GM12878 (cell line): ENCODE measurements at regions not wholly inside any gene's neighbourhood (a gene's known extent, or its start where the extent isn't known, plus 50 kb on each side); places are given as distances from the start of the nearest gene placed in this dataset.

ENCODE experiments used
- ATAC-seq: fragments of 200-7000 bp; cut with Tn5 transposase; 3 replicates; pipeline ENCODE4 v1.9.1; 2020; ENCODE audit warnings: mild to moderate bottlenecking, moderate library complexity
- BruUV-seq: library from RNA; stranded (reverse); fragments of 400-500 nt; replicated peaks from 2 replicates; lab custom pipeline; 2021; lab: Mats Ljungman, UMichigan
- CTCF ChIA-PET: fragments of 300-600 bp; sonication (Branson Sonifier 250); formaldehyde crosslinking; extraction: SDS; loops from one replicate; lab custom pipeline; 2021; ENCODE audit warnings: inconsistent platforms; lab: Yijun Ruan, JAX
- POLR2A ChIA-PET: fragments of 350-600 bp; formaldehyde crosslinking; extraction: SDS; loops from one replicate; lab custom pipeline; 2021; ENCODE audit warnings: inconsistent platforms; lab: Charles Lee
- RAD21 ChIA-PET: fragments of 300-600 bp; sonication (Branson Sonifier 250); formaldehyde crosslinking; loops from one replicate; lab custom pipeline; 2023; ENCODE audit warnings: antibody characterized with exemption; ENCODE audit not compliant: unreplicated experiment; lab: Charles Lee
- SMC1A ChIA-PET: fragments of 300-600 bp; sonication (Branson Sonifier 250); formaldehyde crosslinking; loops from one replicate; lab custom pipeline; 2023; ENCODE audit not compliant: unreplicated experiment, uncharacterized antibody; lab: Charles Lee
- DNase-seq: peaks from one replicate; pipeline ENCODE4 v3.0.0-alpha.2; 2011; ENCODE audit warnings: low read depth, low spot score
- FAIRE-seq: peaks from 3 replicates; lab custom pipeline; 2011; peaks lifted over from hg19 to GRCh38; lab: Jason Lieb, UNC
- H2AFZ ChIP-seq: 2 replicates; pipeline ENCODE4 v1.6.0; 2011; ENCODE audit warnings: low read depth, low read length, control low read depth; ENCODE audit not compliant: control insufficient read depth
- H3K27ac ChIP-seq: 2 replicates; pipeline ENCODE4 v1.5.1; 2011; ENCODE audit warnings: control low read depth; ENCODE audit not compliant: control insufficient read depth, insufficient read depth
- H3K27me3 ChIP-seq, 2 experiments: replicated peaks in 1 of 2; 2 replicates each; pipeline versions ENCODE4 v1.6.0 to v1.6.1; 2011; ENCODE audit warnings: low read length in 1 of 2; ENCODE audit not compliant: control insufficient read depth in 2 of 2, insufficient read depth in 2 of 2
- H3K36me3 ChIP-seq, 2 experiments: 2 replicates each; pipeline ENCODE4 v1.5.1; 2011; ENCODE audit warnings: low read length in 1 of 2; ENCODE audit not compliant: control insufficient read depth in 2 of 2, insufficient read depth in 2 of 2
- H3K4me1 ChIP-seq: 2 replicates; pipeline ENCODE4 v1.6.1; 2011; ENCODE audit warnings: mild to moderate bottlenecking, low read length, moderate library complexity, mixed read lengths; ENCODE audit not compliant: control insufficient read depth, insufficient read depth
- H3K4me2 ChIP-seq: 2 replicates; pipeline ENCODE4 v1.6.0; 2011; ENCODE audit warnings: control low read depth; ENCODE audit not compliant: control insufficient read depth, insufficient read depth
- H3K4me3 ChIP-seq: fragments of 200-600 bp; sonication (generic); 2 replicates; pipeline ENCODE4 v1.5.1; 2016
- H3K79me2 ChIP-seq: 2 replicates; pipeline ENCODE4 v1.6.0; 2011; ENCODE audit warnings: low read length; ENCODE audit not compliant: control insufficient read depth, insufficient read depth
- H3K9ac ChIP-seq: 2 replicates; pipeline ENCODE4 v1.8.0; 2011; ENCODE audit warnings: low read length, control low read depth, mixed read lengths; ENCODE audit not compliant: control insufficient read depth, insufficient read depth
- H3K9me3 ChIP-seq: replicated peaks from 3 replicates; pipeline ENCODE4 v1.5.1; 2011; ENCODE audit warnings: mild to moderate bottlenecking, low read length; ENCODE audit not compliant: control insufficient read depth, insufficient read depth
- H4K20me1 ChIP-seq: 2 replicates; pipeline ENCODE4 v1.6.0; 2011; ENCODE audit not compliant: control insufficient read depth, insufficient read depth
- ASH2L ChIP-seq: fragments of 300-600, 200-600 bp; sonication (generic); IDR thresholded peaks from 2 replicates; pipeline ENCODE4 v1.6.1; 2017; ENCODE audit warnings: low read depth, mild to moderate bottlenecking, borderline replicate concordance
- CEBPZ ChIP-seq: fragments of 150-350 bp; IDR thresholded peaks from 2 replicates; pipeline ENCODE4 v1.6.1; 2016; ENCODE audit warnings: low read depth, low read length
- E2F4 ChIP-seq: IDR thresholded peaks from 2 replicates; pipeline ENCODE4 v1.6.1; 2012; ENCODE audit warnings: low read depth, low read length, improper control_type of control experiment
- EED ChIP-seq: sonication (generic); IDR thresholded peaks from 2 replicates; pipeline ENCODE4 v1.6.1; 2016; ENCODE audit warnings: antibody characterized with exemption, low read depth
- GATAD2B ChIP-seq: fragments of 450-650 bp; conservative IDR thresholded peaks from 2 replicates; pipeline ENCODE4 v1.6.1; 2017; ENCODE audit warnings: low read depth, mild to moderate bottlenecking, moderate library complexity
- HDAC6 ChIP-seq: fragments of 200-600 bp; sonication (generic); IDR thresholded peaks from one replicate; pipeline ENCODE4 v1.8.0; 2017; ENCODE audit warnings: antibody characterized with exemption; ENCODE audit not compliant: unreplicated experiment
- MTA3 ChIP-seq: IDR thresholded peaks from 2 replicates; pipeline ENCODE4 v1.6.1; 2012; ENCODE audit warnings: low read length, inconsistent platforms, borderline replicate concordance
- PKNOX1 ChIP-seq: fragments of 450-650 bp; IDR thresholded peaks from 2 replicates; pipeline ENCODE4 v1.6.1; 2016; ENCODE audit warnings: mild to moderate bottlenecking
- RB1 ChIP-seq: fragments of 450-650 bp; formaldehyde crosslinking; IDR thresholded peaks from 2 replicates; pipeline ENCODE4 v1.6.1; 2017; ENCODE audit warnings: mild to moderate bottlenecking, borderline replicate concordance
- SIN3A ChIP-seq: IDR thresholded peaks from 2 replicates; pipeline ENCODE4 v1.6.1; 2012; ENCODE audit warnings: low read depth, low read length, improper control_type of control experiment
- SMARCA5 ChIP-seq: fragments of 450-650 bp; IDR thresholded peaks from 2 replicates; pipeline ENCODE4 v1.6.1; 2017; ENCODE audit warnings: mild to moderate bottlenecking
- ZNF217 ChIP-seq: fragments of 450-650 bp; IDR thresholded peaks from 2 replicates; pipeline ENCODE4 v1.6.1; 2017; ENCODE audit warnings: antibody characterized with exemption, mild to moderate bottlenecking
- WGBS: methylation state at CpG from one replicate; pipeline ENCODE4 v1.1.6; 2016; ENCODE audit warnings: low lambda C conversion rate; ENCODE audit not compliant: insufficient replicate concordance, insufficient coverage; ENCODE audit errors: missing lambda C conversion rate; 5-methylcytosine and 5-hydroxymethylcytosine counted together
- in situ Hi-C: fragments of 300-500 bp; cut with MboI; formaldehyde crosslinking; loops from 9 replicates; pipeline ENCODE4 v1.14.3; 2018; ENCODE audit warnings: mixed read lengths
- intact Hi-C: fragments of 100-400 bp; cut with micrococcal nuclease; formaldehyde crosslinking; loops from one replicate; pipeline ENCODE4 v1.14.2; 2022; ENCODE audit not compliant: unreplicated experiment

GRCh38 chr17:55612691-55613141 is 101.5 kb upstream of the SMIM36 start:
- ATAC-seq (no peak), DNase-seq (no peak), FAIRE-seq (no peak)
- H3K4me1 ChIP-seq, result no peaks in the 10 kb centered on the region
- CTCF ChIA-PET, result interaction anchor here (1.0 to 1.2 kb wide), 2 partner anchors 11 to 25 kb away, joined by 3 read pairs; no protein-coding TSS in a partner anchor
- H3K4me3 ChIP-seq, result no peak overlapping the region
- 39% methylated on average over 6 of the region's 6 CpGs for WGBS
- no peaks in the 10 kb centered on the region for H3K9me3 ChIP-seq
- in situ Hi-C loops, result no loop called here
- RAD21 ChIA-PET, result no interaction called here
- no peak overlapping the region for H3K9ac ChIP-seq
- H3K4me2 ChIP-seq, result no peak overlapping the region
- H4K20me1 ChIP-seq, result no peaks in the 10 kb centered on the region
- no peak for TF ChIP-seq EED
- TF ChIP-seq SMARCA5, result no peak
- TF ChIP-seq, all 136 proteins: peak for 0
- no TSS peak for BruUV-seq
- no peaks in the 10 kb centered on the region; a peak in 1 of 4 replicates for H3K27me3 ChIP-seq
- ChIA-PET SMC1A (interaction anchor here (0.7 kb wide), 1 partner anchor 11 kb away, joined by 3 read pairs; no protein-coding TSS in a partner anchor), POLR2A (no interaction called here)
- no peak overlapping the region for H3K27ac ChIP-seq
- no peaks in the 10 kb centered on the region for H3K79me2 ChIP-seq
- intact Hi-C loops, result no loop called here
- no peak overlapping the region for H2AFZ ChIP-seq
- H3K36me3 ChIP-seq, result no peaks in the 10 kb centered on the region

GRCh38 chr17:55607731-55608341 is 96.6 kb upstream of the SMIM36 start:
- Histone ChIP-seq H2AFZ (no peak overlapping the region), H3K4me3 (no peak overlapping the region), H3K9ac (no peak overlapping the region), H3K27ac (no peak overlapping the region), H3K9me3 (no peaks in the 10 kb centered on the region), H3K4me1 (no peaks in the 10 kb centered on the region), H3K79me2 (no peaks in the 10 kb centered on the region), H4K20me1 (no peaks in the 10 kb centered on the region), H3K4me2 (no peak overlapping the region), H3K27me3 (no peaks in the 10 kb centered on the region; a peak in 1 of 4 replicates), H3K36me3 (no peaks in the 10 kb centered on the region)
- RAD21 ChIA-PET, result no interaction called here
- ATAC-seq, result no peak
- in situ Hi-C loops, result loop anchor here (5.0 kb wide), 1 partner anchor 81 kb away; no protein-coding TSS in a partner anchor
- FAIRE-seq, result no peak
- intact Hi-C loops, result no loop called here
- SMC1A ChIA-PET, result no interaction called here
- BruUV-seq, result no TSS peak
- no peak for DNase-seq
- POLR2A ChIA-PET, result no interaction called here
- WGBS, result 29% methylated on average over 2 of the region's 2 CpGs
- no peak for TF ChIP-seq RB1
- no peak for TF ChIP-seq ZNF217
- no peak for TF ChIP-seq ASH2L
- no peak for TF ChIP-seq MTA3
- no peak for TF ChIP-seq HDAC6
- TF ChIP-seq SIN3A, result no peak
- no peak for TF ChIP-seq CEBPZ
- TF ChIP-seq PKNOX1, result no peak
- no peak for TF ChIP-seq E2F4
- no peak for TF ChIP-seq GATAD2B
- CTCF ChIA-PET, result no interaction called here
